Esophagus muscularis mucosa (tissue), 4 donors: ENCODE measurements at regions not wholly inside any gene's neighbourhood (a gene's known extent, or its start where the extent isn't known, plus 50 kb on each side); places are given as distances from the start of the nearest gene placed in this dataset.

ENCODE experiments used
- EP300 ChIP-seq: sonication (generic); formaldehyde crosslinking; IDR thresholded peaks from one replicate; pipeline ENCODE4 v1.6.1; 2017; ENCODE audit warnings: antibody characterized with exemption
- POLR2A ChIP-seq: fragments of 450-650 bp; IDR thresholded peaks from one replicate; pipeline ENCODE4 v1.6.1; 2017; ENCODE audit warnings: antibody characterized with exemption, moderate library complexity, mild to moderate bottlenecking, low read depth
- POLR2AphosphoS5 ChIP-seq, 2 donors: sonication (generic); formaldehyde crosslinking; IDR thresholded peaks; one replicate each; pipeline ENCODE4 v1.6.1; 2017; ENCODE audit warnings: antibody characterized with exemption in 2 of 2
- TF ChIP-seq, protein P1 (sequence below), 3 experiments: fragments of 200-600 bp in 2 of 3; fragments of 450-650 bp in 1 of 3; sonication (generic) in 2 of 3; IDR thresholded peaks; one replicate each; pipeline ENCODE4 v1.5.1; 2017 to 2019; ENCODE audit warnings: antibody characterized with exemption in 3 of 3, mild to moderate bottlenecking in 2 of 3, moderate library complexity in 1 of 3

DNA sequence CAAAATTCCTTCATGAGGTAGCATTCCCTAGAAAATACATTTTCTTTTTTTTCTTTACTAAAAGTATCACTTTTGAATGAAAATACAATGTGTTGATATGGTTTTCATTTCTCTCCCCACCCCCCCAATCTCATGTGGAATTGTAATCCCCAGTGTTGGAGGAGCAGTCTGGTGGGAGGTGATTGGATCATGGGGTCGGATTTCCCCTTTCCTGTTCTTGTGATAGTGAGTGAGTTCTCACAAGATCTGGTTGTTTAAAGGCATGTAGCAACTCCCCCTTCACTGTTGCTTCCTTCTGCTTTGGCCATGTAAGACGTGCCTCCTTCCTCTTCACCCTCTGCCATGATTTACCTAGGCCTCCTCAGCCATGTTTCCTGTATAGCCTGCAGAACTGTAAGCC, 790.3 kb upstream of the KCND2 start:
- no peak for TF ChIP-seq POLR2A
- TF ChIP-seq, protein P1, sequence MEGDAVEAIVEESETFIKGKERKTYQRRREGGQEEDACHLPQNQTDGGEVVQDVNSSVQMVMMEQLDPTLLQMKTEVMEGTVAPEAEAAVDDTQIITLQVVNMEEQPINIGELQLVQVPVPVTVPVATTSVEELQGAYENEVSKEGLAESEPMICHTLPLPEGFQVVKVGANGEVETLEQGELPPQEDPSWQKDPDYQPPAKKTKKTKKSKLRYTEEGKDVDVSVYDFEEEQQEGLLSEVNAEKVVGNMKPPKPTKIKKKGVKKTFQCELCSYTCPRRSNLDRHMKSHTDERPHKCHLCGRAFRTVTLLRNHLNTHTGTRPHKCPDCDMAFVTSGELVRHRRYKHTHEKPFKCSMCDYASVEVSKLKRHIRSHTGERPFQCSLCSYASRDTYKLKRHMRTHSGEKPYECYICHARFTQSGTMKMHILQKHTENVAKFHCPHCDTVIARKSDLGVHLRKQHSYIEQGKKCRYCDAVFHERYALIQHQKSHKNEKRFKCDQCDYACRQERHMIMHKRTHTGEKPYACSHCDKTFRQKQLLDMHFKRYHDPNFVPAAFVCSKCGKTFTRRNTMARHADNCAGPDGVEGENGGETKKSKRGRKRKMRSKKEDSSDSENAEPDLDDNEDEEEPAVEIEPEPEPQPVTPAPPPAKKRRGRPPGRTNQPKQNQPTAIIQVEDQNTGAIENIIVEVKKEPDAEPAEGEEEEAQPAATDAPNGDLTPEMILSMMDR (IDR thresholded peaks at IDR 0.05) = no peak
- TF ChIP-seq EP300 = no peak
- no peak for TF ChIP-seq POLR2AphosphoS5 (IDR thresholded peaks at IDR 0.05)
